Right lobe of liver (tissue), 4 donors: ENCODE measurements at regions not wholly inside any gene's neighbourhood (a gene's known extent, or its start where the extent isn't known, plus 50 kb on each side); places are given as distances from the start of the nearest gene placed in this dataset.

Source experiments
- CTCF ChIP-seq, 4 donors: fragments of 200-600 bp in 3 of 4; fragments of 450-650 bp in 1 of 4; IDR thresholded peaks; one replicate each; pipeline versions ENCODE4 v1.5.1 to v1.8.0; 2016 to 2022; ENCODE audit warnings: antibody characterized with exemption in 4 of 4, mild to moderate bottlenecking in 2 of 4
- POLR2A ChIP-seq: fragments of 450-650 bp; IDR thresholded peaks from one replicate; pipeline ENCODE4 v1.6.1; 2017; ENCODE audit warnings: antibody characterized with exemption, mild to moderate bottlenecking
- donor health status: DM: no; HTN: no; CAD: no.
- donor health status: DM: no; HTN: no; CAD: no.
- donor health status: DM: no; HTN: yes; CAD: no.

GRCh38 chr15:38996111-38996631, 431.6 kb upstream of the RASGRP1 start:
- no peak for TF ChIP-seq CTCF (IDR thresholded peaks at IDR 0.05)
- no peak for TF ChIP-seq POLR2A
